Vagina (tissue), 2 donors: ENCODE measurements at regions not wholly inside any gene's neighbourhood (a gene's known extent, or its start where the extent isn't known, plus 50 kb on each side); places are given as distances from the start of the nearest gene placed in this dataset.

Source experiments
- DNase-seq, 2 donors: peaks; one replicate each; pipeline ENCODE4 v3.0.0-alpha.2; 2017; ENCODE audit errors: extremely low spot score in 2 of 2
- H3K27ac ChIP-seq: fragments of 200-600 bp; sonication (generic); one replicate; pipeline ENCODE4 v1.5.1; 2019
- H3K27me3 ChIP-seq: fragments of 200-600 bp; sonication (generic); one replicate; pipeline ENCODE4 v1.5.1; 2019
- H3K36me3 ChIP-seq, 2 donors: fragments of 200-600 bp; sonication (generic); one replicate each; pipeline ENCODE4 v1.5.1; 2017 to 2019
- H3K4me1 ChIP-seq: fragments of 200-600 bp; sonication (generic); one replicate; pipeline ENCODE4 v1.5.1; 2019
- H3K4me3 ChIP-seq, 2 donors: fragments of 200-600 bp; sonication (generic); 1 replicate in 1 of 2; 2 replicates in 1 of 2; pipeline ENCODE4 v1.5.1; 2016 to 2019
- H3K9me3 ChIP-seq: fragments of 200-600 bp; sonication (generic); one replicate; pipeline ENCODE4 v1.5.1; 2019
- POLR2A ChIP-seq, 2 donors: fragments of 450-650 bp; IDR thresholded peaks; one replicate each; pipeline ENCODE4 v1.6.1; 2017; ENCODE audit warnings: antibody characterized with exemption in 2 of 2, mild to moderate bottlenecking in 2 of 2, moderate library complexity in 2 of 2
- POLR2AphosphoS5 ChIP-seq, 2 donors: sonication (generic); formaldehyde crosslinking; IDR thresholded peaks; one replicate each; pipeline ENCODE4 v1.9.0; 2017; ENCODE audit warnings: antibody characterized with exemption in 2 of 2, mild to moderate bottlenecking in 2 of 2, low read depth in 1 of 2; ENCODE audit not compliant: insufficient read depth in 1 of 2
- intact Hi-C: fragments of 100-400 bp; cut with DNase I; formaldehyde crosslinking; loops from one replicate; pipeline ENCODE4 v1.15.1; 2023
- TF ChIP-seq, protein P1 (sequence below), 3 experiments: fragments of 450-650 bp in 2 of 3; fragments of 200-600 bp in 1 of 3; sonication (generic) in 1 of 3; IDR thresholded peaks; one replicate each; pipeline ENCODE4 v1.5.1; 2017 to 2019; ENCODE audit warnings: antibody characterized with exemption in 3 of 3, mild to moderate bottlenecking in 2 of 3, moderate library complexity in 2 of 3

- DNase-seq, result no peak
- Histone ChIP-seq H3K27me3 (no peaks in the 10 kb centered on the region), H3K36me3 (no peaks in the 10 kb centered on the region), H3K4me3 (no peak overlapping the region), H3K27ac (no peak overlapping the region), H3K4me1 (no peaks in the 10 kb centered on the region), H3K9me3 (no peaks in the 10 kb centered on the region)
- TF ChIP-seq, protein P1, sequence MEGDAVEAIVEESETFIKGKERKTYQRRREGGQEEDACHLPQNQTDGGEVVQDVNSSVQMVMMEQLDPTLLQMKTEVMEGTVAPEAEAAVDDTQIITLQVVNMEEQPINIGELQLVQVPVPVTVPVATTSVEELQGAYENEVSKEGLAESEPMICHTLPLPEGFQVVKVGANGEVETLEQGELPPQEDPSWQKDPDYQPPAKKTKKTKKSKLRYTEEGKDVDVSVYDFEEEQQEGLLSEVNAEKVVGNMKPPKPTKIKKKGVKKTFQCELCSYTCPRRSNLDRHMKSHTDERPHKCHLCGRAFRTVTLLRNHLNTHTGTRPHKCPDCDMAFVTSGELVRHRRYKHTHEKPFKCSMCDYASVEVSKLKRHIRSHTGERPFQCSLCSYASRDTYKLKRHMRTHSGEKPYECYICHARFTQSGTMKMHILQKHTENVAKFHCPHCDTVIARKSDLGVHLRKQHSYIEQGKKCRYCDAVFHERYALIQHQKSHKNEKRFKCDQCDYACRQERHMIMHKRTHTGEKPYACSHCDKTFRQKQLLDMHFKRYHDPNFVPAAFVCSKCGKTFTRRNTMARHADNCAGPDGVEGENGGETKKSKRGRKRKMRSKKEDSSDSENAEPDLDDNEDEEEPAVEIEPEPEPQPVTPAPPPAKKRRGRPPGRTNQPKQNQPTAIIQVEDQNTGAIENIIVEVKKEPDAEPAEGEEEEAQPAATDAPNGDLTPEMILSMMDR (IDR thresholded peaks at IDR 0.05), result no peak
- no peak for TF ChIP-seq POLR2A (IDR thresholded peaks at IDR 0.05)
- no peak for TF ChIP-seq POLR2AphosphoS5 (IDR thresholded peaks at IDR 0.05; ENCODE audit: insufficient read depth in 1 of 2, low read depth in 1 of 2)
- intact Hi-C loops, result no loop called here
These were observed 74.4 kb downstream of the HDGFL1 start for GRCh38 chr6:22643780-22644179.

- no peaks in the 10 kb centered on the region for H3K36me3 ChIP-seq
- no peak overlapping the region for H3K4me3 ChIP-seq
- H3K4me1 ChIP-seq, result no peaks in the 10 kb centered on the region
- no peak for TF ChIP-seq POLR2AphosphoS5 (IDR thresholded peaks at IDR 0.05; ENCODE audit: insufficient read depth in 1 of 2, low read depth in 1 of 2)
- TF ChIP-seq, protein P1 (IDR thresholded peaks at IDR 0.05), result no peak
- no peak for TF ChIP-seq POLR2A (IDR thresholded peaks at IDR 0.05)
- H3K9me3 ChIP-seq, result no peaks in the 10 kb centered on the region
- no peak for DNase-seq
- H3K27ac ChIP-seq, result no peak overlapping the region
- H3K27me3 ChIP-seq, result no peaks in the 10 kb centered on the region
- intact Hi-C loops, result no loop called here
These were observed 78.4 kb downstream of the HDGFL1 start for GRCh38 chr6:22647719-22648118.

GRCh38 chr6:22651731-22652130 is 82.4 kb downstream of the HDGFL1 start:
- intact Hi-C loops, result no loop called here
- no peak overlapping the region for H3K4me3 ChIP-seq
- H3K4me1 ChIP-seq, result no peaks in the 10 kb centered on the region
- no peak overlapping the region for H3K27ac ChIP-seq
- TF ChIP-seq POLR2AphosphoS5 (IDR thresholded peaks at IDR 0.05; ENCODE audit: insufficient read depth in 1 of 2, low read depth in 1 of 2), result no peak
- TF ChIP-seq, protein P1 (IDR thresholded peaks at IDR 0.05), result no peak
- no peak for TF ChIP-seq POLR2A (IDR thresholded peaks at IDR 0.05)
- no peaks in the 10 kb centered on the region for H3K27me3 ChIP-seq
- H3K9me3 ChIP-seq, result no peaks in the 10 kb centered on the region
- no peaks in the 10 kb centered on the region for H3K36me3 ChIP-seq
- DNase-seq, result no peak

DNA sequence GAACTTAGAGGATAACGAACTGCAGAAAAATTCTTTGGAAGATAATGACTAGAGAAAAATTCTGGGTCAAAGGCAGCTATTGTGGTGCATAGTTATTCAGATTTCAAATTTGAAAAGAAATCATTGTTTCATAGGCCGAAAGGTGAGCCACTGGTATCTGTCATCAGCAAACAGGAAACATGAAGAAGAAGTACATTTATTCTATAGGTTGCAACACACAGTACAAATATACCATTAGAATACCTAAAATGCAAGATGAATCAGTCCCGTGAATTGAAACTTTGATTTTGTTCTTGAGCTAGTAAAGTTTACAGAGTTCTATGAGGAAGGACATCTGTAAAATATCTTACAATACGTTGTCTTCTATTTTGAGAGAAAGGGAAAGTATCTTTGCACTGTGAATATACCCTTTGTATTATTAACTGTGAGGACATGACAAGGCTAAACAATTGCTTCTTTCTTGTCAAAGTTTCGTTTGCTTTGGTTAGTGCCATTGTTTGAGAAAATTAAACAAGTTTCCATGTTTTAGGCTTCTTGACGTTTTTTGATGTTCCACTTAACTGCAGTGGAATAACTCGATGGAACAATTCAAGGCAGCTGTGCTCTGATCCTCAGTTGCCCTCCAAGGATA is 84.7 kb downstream of the HDGFL1 start:
- intact Hi-C loops, result no loop called here
- H3K4me1 ChIP-seq, result peaks cover 11% of the 10 kb centered on the region
- TF ChIP-seq, protein P1 (IDR thresholded peaks at IDR 0.05), result no peak
- no peak for TF ChIP-seq POLR2AphosphoS5 (IDR thresholded peaks at IDR 0.05; ENCODE audit: insufficient read depth in 1 of 2, low read depth in 1 of 2)
- no peak for TF ChIP-seq POLR2A (IDR thresholded peaks at IDR 0.05)
- no peak for DNase-seq
- no peak overlapping the region for H3K4me3 ChIP-seq
- H3K9me3 ChIP-seq, result no peaks in the 10 kb centered on the region
- H3K36me3 ChIP-seq, result no peaks in the 10 kb centered on the region
- H3K27me3 ChIP-seq, result no peaks in the 10 kb centered on the region
- no peak overlapping the region for H3K27ac ChIP-seq

DNA sequence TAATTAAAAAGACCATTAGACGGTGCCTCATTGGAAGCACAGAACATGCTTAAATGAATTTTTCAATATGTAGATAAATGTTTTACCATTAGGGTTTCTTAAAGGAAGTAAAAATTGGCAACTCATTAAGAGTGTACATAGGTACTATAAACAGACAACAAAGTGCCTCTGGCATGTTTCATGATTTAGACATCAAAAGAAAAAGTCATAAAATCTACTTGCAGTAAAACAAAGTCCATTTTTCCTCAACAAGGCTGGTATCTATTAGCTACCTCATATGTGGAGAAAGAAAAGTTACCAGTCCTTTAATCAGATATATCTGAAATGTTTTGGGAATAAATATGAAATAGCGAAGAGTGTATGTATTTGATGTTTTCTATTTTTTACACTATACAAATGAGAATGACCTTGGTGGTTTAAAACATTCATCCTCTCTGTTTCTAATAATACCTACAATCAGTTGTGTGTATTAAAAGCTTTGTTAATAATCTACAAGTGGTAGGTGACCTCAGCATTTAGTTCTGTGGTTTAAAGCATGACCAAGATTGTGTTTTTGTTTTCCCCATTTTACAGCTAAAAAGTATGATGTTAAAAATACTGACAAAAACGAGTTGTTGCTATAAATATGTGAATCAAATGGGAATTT is 87.5 kb downstream of the HDGFL1 start:
- TF ChIP-seq, protein P1 (IDR thresholded peaks at IDR 0.05), result no peak
- TF ChIP-seq POLR2AphosphoS5 (IDR thresholded peaks at IDR 0.05; ENCODE audit: insufficient read depth in 1 of 2, low read depth in 1 of 2), result no peak
- TF ChIP-seq POLR2A (IDR thresholded peaks at IDR 0.05), result no peak

More for the DNA sequence above, 87.5 kb downstream of the HDGFL1 start:
- Histone ChIP-seq H3K4me3 (no peak overlapping the region), H3K27ac (no peak overlapping the region), H3K36me3 (no peaks in the 10 kb centered on the region), H3K4me1 (peaks cover 11% of the 10 kb centered on the region), H3K9me3 (no peaks in the 10 kb centered on the region), H3K27me3 (no peaks in the 10 kb centered on the region)
- no peak for DNase-seq
- intact Hi-C loops, result no loop called here
